Thoracic aorta (tissue), 2 donors: ENCODE measurements at regions not wholly inside any gene's neighbourhood (a gene's known extent, or its start where the extent isn't known, plus 50 kb on each side); places are given as distances from the start of the nearest gene placed in this dataset.

Source experiments
- ATAC-seq: fragments of 150-250 bp; one replicate; pipeline ENCODE4 v1.8.0; 2017; ENCODE audit warnings: low read depth; ENCODE audit not compliant: insufficient number of reproducible peaks, low FRiP score
- DNase-seq: peaks from one replicate; pipeline ENCODE4 v3.0.0-alpha.2; 2020; ENCODE audit warnings: low spot score
- H3K27ac ChIP-seq, 2 donors: fragments of 200-600 bp; sonication (generic); 1 replicate in 1 of 2; 2 replicates in 1 of 2; pipeline ENCODE4 v1.5.1; 2016; ENCODE audit warnings: mild to moderate bottlenecking in 2 of 2, moderate library complexity in 2 of 2
- H3K27me3 ChIP-seq: fragments of 200-600 bp; sonication (generic); replicated peaks from 2 replicates; pipeline ENCODE4 v1.6.0; 2016; ENCODE audit warnings: mild to moderate bottlenecking; ENCODE audit not compliant: insufficient read depth
- H3K36me3 ChIP-seq: fragments of 200-600 bp; sonication (generic); one replicate; pipeline ENCODE4 v1.5.1; 2016
- H3K4me1 ChIP-seq, 2 donors: fragments of 200-600 bp; sonication (generic); 1 replicate in 1 of 2; 2 replicates in 1 of 2; pipeline versions ENCODE4 v1.5.1 to v1.6.0; 2016; ENCODE audit warnings: low read depth in 2 of 2, mild to moderate bottlenecking in 1 of 2; ENCODE audit not compliant: control insufficient read depth in 1 of 2
- H3K4me3 ChIP-seq: fragments of 200-600 bp; sonication (generic); 2 replicates; pipeline ENCODE4 v1.5.1; 2016; ENCODE audit warnings: mild to moderate bottlenecking
- H3K9me3 ChIP-seq: fragments of 200-600 bp; sonication (generic); 2 replicates; pipeline ENCODE4 v1.5.1; 2016
- TF ChIP-seq, protein P1 (sequence below): fragments of 200-600 bp; sonication (generic); IDR thresholded peaks from one replicate; pipeline ENCODE4 v1.5.1; 2019; ENCODE audit warnings: antibody characterized with exemption

- Histone ChIP-seq H3K27ac (no peak overlapping the region), H3K27me3 (no peaks in the 10 kb centered on the region)
- TF ChIP-seq, protein P1, sequence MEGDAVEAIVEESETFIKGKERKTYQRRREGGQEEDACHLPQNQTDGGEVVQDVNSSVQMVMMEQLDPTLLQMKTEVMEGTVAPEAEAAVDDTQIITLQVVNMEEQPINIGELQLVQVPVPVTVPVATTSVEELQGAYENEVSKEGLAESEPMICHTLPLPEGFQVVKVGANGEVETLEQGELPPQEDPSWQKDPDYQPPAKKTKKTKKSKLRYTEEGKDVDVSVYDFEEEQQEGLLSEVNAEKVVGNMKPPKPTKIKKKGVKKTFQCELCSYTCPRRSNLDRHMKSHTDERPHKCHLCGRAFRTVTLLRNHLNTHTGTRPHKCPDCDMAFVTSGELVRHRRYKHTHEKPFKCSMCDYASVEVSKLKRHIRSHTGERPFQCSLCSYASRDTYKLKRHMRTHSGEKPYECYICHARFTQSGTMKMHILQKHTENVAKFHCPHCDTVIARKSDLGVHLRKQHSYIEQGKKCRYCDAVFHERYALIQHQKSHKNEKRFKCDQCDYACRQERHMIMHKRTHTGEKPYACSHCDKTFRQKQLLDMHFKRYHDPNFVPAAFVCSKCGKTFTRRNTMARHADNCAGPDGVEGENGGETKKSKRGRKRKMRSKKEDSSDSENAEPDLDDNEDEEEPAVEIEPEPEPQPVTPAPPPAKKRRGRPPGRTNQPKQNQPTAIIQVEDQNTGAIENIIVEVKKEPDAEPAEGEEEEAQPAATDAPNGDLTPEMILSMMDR = no peak
Observed at GRCh38 chr20:59381689-59382088, 81.3 kb downstream of the EDN3 start.

DNA sequence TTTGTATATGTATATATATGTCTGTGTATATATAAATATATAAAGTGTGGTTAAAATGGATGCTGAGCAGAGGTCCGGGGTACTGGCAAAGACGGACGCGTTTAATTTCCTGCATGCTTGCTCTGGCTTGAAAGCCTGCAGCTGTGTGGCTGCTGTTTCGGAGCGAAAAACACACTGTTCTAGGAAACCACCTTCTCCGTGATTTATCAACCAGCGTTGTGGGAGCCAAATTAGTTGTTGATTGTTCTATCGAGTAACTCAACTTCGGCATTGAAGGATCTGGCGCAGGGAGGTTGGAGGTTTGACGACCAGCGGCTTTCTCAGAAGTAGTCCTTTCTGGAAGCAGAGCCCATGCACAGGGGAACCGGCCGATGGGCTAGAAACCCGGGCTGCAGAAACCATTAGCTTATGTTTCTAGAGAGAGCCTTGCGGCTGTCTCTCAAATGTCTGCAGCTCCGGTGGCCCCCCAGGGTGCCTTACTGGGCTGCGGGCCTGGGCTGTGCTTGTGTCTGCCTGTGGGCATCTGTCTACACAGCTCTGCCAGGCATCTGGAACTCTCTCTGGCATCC lies 81.8 kb downstream of the EDN3 start:
- Histone ChIP-seq H3K27me3 (no peaks in the 10 kb centered on the region), H3K4me1 (no peaks in the 10 kb centered on the region), H3K27ac (no peak overlapping the region), H3K4me3 (no peak overlapping the region), H3K9me3 (no peaks in the 10 kb centered on the region), H3K36me3 (no peaks in the 10 kb centered on the region)
- ATAC-seq (no peak), DNase-seq (no peak)
- TF ChIP-seq, protein P1 = no peak

More at GRCh38 chr20:59381689-59382088, 81.3 kb downstream of the EDN3 start:
- Histone ChIP-seq H3K4me3 (no peak overlapping the region), H3K4me1 (no peaks in the 10 kb centered on the region), H3K9me3 (no peaks in the 10 kb centered on the region), H3K36me3 (no peaks in the 10 kb centered on the region)
- DNase-seq (no peak), ATAC-seq (no peak)

GRCh38 chr20:59382907-59383306 lies 82.5 kb downstream of the EDN3 start:
- Histone ChIP-seq H3K4me1 (no peaks in the 10 kb centered on the region), H3K27ac (no peak overlapping the region), H3K36me3 (no peaks in the 10 kb centered on the region), H3K9me3 (no peaks in the 10 kb centered on the region), H3K27me3 (no peaks in the 10 kb centered on the region), H3K4me3 (no peak overlapping the region)
- ATAC-seq (no peak), DNase-seq (no peak)
- TF ChIP-seq, protein P1 = no peak

DNA sequence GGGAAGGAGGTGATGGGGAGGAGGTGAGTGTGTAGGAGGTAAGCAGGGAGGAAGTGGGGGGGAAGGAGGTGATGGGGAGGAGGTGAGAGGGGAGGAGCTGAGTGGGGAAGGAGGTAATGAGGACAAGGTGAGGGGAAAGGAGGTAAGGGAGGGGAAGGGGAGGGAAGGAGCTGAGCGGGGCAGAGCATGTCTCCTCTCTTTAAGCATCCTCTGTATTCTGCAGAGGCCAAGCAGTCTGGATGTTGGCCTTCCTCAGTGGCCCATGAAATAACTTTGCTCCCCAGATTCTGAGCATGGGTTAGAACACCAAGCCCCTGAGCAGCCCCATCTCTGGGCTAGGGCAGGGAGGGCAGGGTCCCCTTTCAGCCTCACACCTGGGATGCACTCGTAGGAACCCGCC lies 84.6 kb downstream of the EDN3 start:
- Histone ChIP-seq H3K4me1 (no peaks in the 10 kb centered on the region), H3K4me3 (no peak overlapping the region), H3K27ac (no peak overlapping the region), H3K9me3 (no peaks in the 10 kb centered on the region), H3K27me3 (no peaks in the 10 kb centered on the region), H3K36me3 (no peaks in the 10 kb centered on the region)
- DNase-seq (no peak), ATAC-seq (no peak)
- TF ChIP-seq, protein P1 = no peak

DNA sequence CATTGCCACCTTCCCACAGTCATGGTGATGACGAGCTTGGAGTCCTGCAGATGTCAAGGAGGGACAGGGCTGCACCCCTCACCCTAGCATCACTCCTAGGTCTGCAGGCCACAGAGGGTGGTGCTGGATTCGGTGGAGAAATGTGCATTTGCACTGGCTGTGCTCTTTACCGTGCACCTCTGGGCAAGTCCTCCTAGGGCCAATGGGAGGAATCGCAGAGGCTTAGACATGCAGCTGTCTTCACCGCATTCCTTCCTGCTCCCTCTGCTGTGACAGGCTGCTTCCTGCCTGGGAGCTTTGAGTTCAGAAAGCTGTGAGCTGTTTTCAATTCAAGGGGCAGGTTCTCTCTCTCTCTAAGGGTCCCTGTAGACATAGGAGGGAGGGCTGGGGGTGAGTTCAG lies 85.1 kb downstream of the EDN3 start:
- DNase-seq (no peak), ATAC-seq (no peak)
- H3K4me3 ChIP-seq = no peak overlapping the region
- no peak overlapping the region for H3K27ac ChIP-seq
- TF ChIP-seq, protein P1 = no peak
- H3K36me3 ChIP-seq = no peaks in the 10 kb centered on the region
- H3K4me1 ChIP-seq = no peaks in the 10 kb centered on the region
- H3K27me3 ChIP-seq = no peaks in the 10 kb centered on the region
- H3K9me3 ChIP-seq = no peaks in the 10 kb centered on the region
